SKM-1 treated with dmso at 0.1 percent for 144 hours (cell line): ENCODE measurements at regions not wholly inside any gene's neighbourhood (a gene's known extent, or its start where the extent isn't known, plus 50 kb on each side); places are given as distances from the start of the nearest gene placed in this dataset.

Source experiments
- DNase-seq: peaks from one replicate; lab custom pipeline; 2025; ENCODE audit not compliant: unreplicated experiment; lab: John Stamatoyannopoulos, UW

GRCh38 chr2:103809941-103810441, 1043.9 kb upstream of the POU3F3 start:
- DNase-seq, result no peak

GRCh38 chr2:103810875-103811274, 1043.0 kb upstream of the POU3F3 start:
- DNase-seq, result no peak

- DNase-seq, result no peak
Measured at GRCh38 chr2:103814016-103814415, 1039.9 kb upstream of the POU3F3 start.

GRCh38 chr2:103815731-103816130, 1038.2 kb upstream of the POU3F3 start:
- DNase-seq, result no peak

- no peak for DNase-seq
Measured at GRCh38 chr2:103817746-103818145, 1036.2 kb upstream of the POU3F3 start.

- no peak for DNase-seq
Measured at GRCh38 chr2:103818176-103818575, 1035.7 kb upstream of the POU3F3 start.

- DNase-seq, result no peak
Measured at GRCh38 chr2:103819599-103819998, 1034.3 kb upstream of the POU3F3 start.

GRCh38 chr2:103823847-103824246, 1030.1 kb upstream of the POU3F3 start:
- no peak for DNase-seq

- DNase-seq, result no peak
Measured at GRCh38 chr2:103847276-103847675, 1006.6 kb upstream of the POU3F3 start.

GRCh38 chr2:103859238-103859637, 994.7 kb upstream of the POU3F3 start:
- DNase-seq, result no peak

- no peak for DNase-seq
Measured at GRCh38 chr2:103860016-103860415, 993.9 kb upstream of the POU3F3 start.

GRCh38 chr2:103868396-103868795, 985.5 kb upstream of the POU3F3 start:
- DNase-seq, result no peak

GRCh38 chr2:103873716-103874351, 980.1 kb upstream of the POU3F3 start:
- DNase-seq, result no peak

GRCh38 chr2:103875131-103875530, 978.8 kb upstream of the POU3F3 start:
- DNase-seq, result no peak

- no peak for DNase-seq
Measured at GRCh38 chr2:103875531-103875930, 978.4 kb upstream of the POU3F3 start.

GRCh38 chr2:103876611-103877010, 977.3 kb upstream of the POU3F3 start:
- DNase-seq, result no peak

- DNase-seq, result no peak
Measured at GRCh38 chr2:103879101-103879500, 974.8 kb upstream of the POU3F3 start.

- no peak for DNase-seq
Measured at GRCh38 chr2:103880081-103880834, 973.7 kb upstream of the POU3F3 start.

GRCh38 chr2:103887625-103888024, 966.3 kb upstream of the POU3F3 start:
- DNase-seq, result no peak

GRCh38 chr2:103896182-103896581, 957.7 kb upstream of the POU3F3 start:
- DNase-seq, result no peak

- DNase-seq, result no peak
Measured at GRCh38 chr2:103898561-103898960, 955.4 kb upstream of the POU3F3 start.

- DNase-seq, result no peak
Measured at GRCh38 chr2:103902347-103902746, 951.6 kb upstream of the POU3F3 start.

- no peak for DNase-seq
Measured at GRCh38 chr2:103921161-103921560, 932.8 kb upstream of the POU3F3 start.
